Activated CD8-positive, alpha-beta memory T cell treated with anti-CD3 and anti-CD28 coated beads, Interleukin-2, amount 50 U/mL, for 48 hours (primary cell): ENCODE measurements at regions not wholly inside any gene's neighbourhood (a gene's known extent, or its start where the extent isn't known, plus 50 kb on each side); places are given as distances from the start of the nearest gene placed in this dataset.

Source experiments
- DNase-seq: peaks from one replicate; pipeline ENCODE4 v3.0.0-alpha.2; 2020

DNA sequence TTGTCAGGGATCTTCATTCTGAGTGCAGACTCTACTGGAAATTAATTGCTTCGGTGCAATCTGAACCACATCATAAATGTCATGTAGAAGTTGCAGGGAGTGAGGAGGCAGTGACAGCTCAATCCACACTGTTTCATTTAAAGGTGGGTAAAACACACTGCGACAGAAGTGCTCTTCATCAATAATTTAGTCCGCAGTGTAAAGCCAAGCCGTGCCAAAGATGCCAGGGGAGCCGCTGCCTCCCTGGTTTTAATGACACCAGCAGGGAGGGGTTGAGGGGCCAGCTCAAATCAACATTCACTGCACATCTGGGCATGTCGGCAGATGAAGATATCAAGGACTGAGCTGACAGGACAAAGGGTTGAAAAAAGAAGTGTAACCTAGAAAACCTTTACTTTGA is 305.7 kb upstream of the VRK2 start:
- DNase-seq, result no peak

DNA sequence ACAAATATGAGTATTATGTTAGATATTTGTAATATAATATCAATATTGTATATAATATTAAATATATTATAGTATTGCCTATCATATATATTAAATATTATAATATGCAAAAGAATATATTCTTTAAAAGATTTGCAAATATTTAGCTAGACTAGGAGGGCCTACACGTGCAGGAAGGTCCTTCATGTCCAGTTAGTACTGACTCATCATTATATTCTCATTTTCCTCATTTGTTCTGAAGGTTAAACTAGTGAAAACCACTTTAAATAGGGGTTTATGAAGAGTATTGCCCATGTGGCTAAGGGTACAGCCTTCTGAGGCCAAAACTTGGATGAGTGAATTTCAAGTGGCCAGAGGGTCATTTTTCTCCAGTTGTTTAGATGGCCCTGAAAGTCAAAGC is 293.0 kb upstream of the VRK2 start:
- no peak for DNase-seq

DNA sequence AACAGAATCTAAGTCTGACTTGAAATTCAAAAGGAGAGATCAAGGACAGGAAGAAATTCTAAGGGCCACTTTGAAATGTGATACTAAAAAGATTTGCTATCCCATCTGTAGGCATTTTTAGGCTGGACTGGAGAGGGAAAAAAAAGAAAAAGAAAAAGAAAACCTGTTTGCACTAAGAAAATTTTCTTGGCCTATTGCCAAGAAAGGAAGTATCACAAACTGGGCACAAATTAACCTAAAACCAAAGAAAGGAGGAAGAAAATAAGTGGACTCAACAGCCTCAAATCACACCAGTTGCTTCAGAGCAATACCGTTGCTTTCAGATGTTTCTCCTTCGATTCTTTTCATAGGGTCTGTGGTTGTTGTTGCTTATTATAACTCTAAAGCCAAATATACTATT is 287.9 kb upstream of the VRK2 start:
- no peak for DNase-seq

DNA sequence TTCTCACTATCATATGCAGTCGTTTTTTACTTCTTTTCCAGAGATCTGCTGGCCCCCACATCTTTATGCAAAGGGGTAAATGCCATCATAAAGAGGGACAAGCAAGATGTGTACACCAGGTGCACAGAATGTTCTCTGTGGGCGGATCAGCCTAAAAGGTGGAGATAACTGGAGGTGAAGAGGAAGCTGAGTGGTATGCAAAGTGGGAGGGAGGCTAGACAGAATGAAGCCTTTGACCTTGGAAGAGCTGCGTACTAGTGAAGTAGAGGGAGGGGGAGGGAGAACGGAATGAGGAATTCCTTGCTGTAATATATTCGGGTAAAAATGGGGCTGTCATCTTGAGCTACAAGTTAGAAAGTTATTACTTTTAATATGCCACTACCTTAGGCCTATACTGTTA is 287.5 kb upstream of the VRK2 start:
- no peak for DNase-seq

DNA sequence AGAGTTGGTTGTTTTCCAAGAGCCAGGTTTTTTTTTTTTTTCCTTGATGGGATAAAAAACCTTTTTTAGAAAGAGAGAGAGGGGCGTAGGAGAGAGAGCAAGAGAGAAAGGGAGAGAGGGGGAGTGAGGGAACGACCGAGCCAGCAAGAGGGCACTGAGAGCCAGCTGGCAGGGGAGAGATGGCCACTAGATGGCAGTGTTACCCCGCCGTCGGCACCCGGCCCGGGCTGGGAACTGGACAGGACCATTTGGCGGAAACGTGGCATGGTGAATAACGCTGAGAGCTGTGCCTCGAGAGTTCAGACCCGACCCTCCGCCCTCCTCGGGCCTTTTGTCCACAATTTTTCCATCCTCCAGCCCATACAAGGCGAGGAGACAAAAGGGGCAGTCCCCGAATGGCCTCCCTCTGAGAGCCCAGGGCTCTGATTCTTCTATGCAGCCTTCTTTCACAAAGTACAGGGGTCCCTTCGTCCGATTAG is 286.7 kb upstream of the VRK2 start:
- DNase-seq, result peak; percentile 95

DNA sequence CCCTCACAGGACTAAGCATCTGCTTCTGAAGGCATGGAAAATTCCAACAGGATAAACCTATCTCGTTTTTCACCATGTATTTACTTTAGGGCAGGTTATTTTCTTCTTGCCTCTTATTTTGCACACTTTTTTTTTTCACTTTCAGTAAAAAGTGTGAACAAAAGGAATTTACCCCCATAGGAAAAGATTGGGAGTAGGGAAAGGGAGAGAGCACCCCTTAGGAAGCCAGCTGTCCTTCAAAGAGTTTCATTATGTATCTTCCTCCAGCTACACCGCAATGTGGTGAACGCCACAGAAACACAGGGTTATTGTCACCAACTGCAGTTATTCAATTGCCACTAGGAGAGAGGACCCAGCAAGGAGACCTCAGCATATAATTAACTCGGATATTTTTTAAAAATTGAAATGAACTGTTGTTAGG is 286.2 kb upstream of the VRK2 start:
- DNase-seq, result no peak

DNA sequence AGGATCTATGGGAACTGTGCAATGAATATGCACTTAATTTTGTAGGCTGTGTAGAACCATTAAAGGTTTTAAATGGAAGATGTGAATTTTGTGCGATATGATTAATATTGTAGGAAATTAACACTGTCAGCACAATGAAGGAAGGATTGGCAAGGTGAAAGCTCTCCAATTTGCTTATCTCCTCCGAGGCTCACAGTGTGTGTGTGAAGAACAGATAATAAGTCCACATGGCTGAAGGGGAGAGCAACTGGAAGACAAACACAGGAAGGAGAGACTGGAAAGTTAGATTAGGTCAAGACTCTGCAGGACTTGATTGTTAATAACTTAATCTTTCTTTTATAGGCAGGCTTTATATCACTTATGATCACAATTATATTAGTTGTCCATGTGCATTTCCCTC is 269.7 kb upstream of the VRK2 start:
- DNase-seq, result no peak

DNA sequence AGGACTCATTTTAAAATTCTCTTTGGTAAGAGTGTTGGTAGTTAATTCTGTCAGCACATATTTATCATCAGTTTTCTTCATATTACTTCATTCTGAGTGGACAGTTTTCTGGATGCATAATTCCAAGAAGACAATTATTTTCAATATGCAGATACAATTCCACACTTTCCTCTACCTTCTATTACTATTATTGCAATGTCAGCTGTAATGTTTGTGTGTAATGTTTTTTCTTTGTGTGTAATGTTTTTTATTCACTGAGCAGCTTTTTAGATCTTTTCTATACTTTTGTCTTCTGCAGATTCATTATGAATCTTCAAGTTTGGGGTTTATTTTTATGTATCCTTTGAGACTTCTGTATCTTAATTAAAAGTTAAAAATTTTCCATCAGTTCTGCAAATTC is 264.0 kb upstream of the VRK2 start:
- no peak for DNase-seq

DNA sequence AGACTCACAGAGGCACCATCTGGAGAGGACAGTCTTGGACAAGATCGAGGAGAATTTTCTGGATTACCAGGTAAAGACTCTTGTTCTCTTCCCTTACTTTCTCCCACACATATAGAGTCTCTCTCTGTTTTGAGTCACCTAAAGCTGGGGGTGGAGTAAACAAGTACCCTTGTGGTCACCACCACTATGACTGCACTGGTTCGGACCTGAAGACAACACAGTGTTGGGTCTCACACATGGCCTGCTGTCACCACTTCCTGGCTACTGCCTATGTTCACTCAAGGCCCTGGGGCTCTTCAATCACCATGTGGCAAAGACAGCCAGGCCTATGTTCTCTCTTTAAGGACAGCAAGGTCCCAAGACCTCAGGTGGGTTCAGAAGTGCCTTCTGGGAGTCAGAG is 253.3 kb upstream of the VRK2 start:
- no peak for DNase-seq

DNA sequence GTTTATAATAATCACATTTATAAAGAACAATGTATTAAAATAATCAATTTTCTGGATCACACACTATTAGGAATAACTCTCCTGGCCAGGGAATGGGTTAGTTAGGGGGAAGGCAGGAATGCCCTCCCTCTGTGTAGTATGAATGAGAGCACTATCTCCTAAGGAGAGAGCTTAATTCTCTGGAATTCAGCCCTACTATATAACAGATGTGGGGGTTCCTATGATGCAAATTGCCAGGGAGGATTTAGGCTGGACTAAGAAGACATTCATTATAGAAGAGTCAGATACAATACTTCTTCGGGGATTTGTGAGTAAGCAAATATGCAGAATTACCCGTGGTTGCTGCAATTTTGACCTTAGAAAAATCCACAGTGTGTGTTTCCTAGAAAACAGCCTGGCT is 250.1 kb upstream of the VRK2 start:
- DNase-seq, result no peak

DNA sequence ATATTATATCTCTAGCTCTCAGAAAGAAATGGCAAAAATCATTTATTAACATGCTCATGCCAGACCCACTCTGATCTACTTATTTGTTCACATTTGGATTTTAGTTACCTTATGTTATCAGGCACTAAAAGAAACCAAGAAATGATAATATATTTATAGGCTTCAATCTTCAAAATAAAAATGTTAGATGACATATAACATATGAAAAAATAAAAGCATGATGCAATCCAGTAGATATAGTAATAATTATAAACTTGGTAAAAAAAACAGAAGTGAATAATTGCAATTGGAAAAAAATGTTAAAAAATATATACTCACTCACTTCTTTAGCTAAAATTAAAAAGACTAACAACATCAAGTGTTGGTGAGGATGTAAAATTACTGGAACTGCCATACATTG is 248.3 kb upstream of the VRK2 start:
- DNase-seq, result no peak

DNA sequence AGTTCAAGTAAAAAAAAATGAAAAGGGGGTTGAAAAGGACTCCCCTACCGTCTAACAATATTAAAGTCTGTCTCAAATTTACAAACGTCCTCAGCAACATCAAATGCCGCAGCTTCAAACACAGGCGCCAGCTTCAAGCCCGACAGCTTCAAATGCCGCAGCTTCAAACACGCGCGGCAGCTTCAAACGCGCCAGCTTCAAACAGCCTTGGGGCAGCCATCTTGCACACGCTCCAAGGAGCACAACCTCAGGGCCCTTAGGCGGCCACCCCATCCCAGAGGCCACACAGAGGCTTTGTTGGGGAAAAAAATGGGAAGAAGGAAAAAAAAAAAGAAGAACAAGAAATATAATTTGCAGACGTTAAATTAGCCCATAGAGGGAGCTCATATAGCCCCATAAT is 244.4 kb upstream of the VRK2 start:
- no peak for DNase-seq

DNA sequence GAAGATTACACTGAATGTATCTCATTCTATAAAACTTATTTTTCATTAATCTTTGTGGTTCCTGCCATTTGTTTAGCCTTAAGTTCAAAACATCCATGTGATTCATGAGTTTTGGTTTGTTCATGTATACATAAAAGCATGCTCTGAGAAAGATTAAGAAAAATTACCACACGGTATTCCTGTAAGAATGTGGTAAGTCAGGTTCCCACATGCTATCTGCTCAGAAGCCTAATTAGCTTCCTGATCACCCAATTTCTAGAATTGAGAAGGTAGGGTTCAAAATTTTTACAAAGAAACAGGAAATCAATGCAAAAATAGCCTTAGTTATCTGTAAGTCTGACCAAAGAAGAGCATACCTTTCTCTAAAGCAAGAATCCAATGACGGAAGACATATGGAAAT is 241.6 kb upstream of the VRK2 start:
- no peak for DNase-seq

DNA sequence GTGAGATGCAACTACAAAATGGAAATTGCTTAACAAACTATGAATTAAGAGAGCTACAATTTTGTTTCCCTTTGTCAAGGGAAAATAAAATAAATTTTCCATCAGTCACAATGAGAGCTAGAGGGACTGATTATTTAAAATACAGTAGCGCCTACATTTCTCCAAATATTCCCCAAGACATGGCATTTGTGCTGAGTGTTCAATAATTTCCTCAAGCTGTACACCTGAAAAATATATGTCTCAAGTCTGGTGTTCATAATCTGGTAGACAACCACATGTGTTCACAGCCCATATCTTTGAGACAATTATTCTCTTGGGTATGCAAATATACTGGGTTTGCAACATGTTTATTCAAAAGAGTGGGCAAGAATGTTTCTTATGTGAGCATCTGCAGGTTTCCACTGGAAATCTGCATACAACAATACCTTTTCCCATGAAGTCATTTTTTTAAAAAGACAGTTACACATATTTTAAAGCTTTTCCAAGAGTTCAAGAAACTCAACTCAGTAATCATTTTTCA is 240.1 kb upstream of the VRK2 start:
- no peak for DNase-seq

DNA sequence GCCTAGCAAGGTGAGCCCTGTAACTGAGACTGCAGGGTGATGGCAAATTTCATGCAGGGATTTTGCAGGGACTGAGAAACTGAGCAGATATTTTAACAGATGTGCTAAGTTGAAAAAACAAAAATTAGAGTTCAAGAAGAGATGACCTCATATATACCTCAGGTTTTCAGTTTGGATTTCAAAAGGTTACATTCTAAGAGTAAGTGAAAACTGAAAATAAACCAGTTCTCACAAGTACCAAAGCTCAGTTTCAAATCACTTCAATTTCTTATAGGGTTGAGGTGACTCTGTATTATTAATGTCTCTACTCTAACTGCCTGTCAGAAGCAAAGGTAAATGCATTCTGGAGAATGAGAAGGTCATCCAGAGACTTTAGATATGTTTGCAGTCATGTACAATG is 237.4 kb upstream of the VRK2 start:
- DNase-seq, result no peak

DNA sequence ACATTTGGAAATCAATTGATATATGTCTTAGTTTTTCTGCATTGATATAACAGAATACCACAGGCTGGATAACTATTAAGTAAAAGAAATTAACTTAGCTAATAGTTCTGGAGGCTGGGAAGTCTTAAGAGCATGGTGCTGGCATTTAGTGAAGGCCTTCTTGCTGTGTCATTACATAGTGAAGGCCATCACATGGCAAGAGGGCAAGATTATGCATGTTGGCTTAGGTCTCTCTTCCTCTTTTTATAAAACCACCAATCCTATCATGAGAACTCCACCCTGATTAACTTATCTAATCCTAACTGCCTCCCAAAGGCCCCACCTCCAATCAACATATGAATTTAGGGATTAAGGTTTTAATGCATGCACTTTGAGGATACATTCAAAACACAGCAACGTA is 225.5 kb upstream of the VRK2 start:
- DNase-seq, result no peak

DNA sequence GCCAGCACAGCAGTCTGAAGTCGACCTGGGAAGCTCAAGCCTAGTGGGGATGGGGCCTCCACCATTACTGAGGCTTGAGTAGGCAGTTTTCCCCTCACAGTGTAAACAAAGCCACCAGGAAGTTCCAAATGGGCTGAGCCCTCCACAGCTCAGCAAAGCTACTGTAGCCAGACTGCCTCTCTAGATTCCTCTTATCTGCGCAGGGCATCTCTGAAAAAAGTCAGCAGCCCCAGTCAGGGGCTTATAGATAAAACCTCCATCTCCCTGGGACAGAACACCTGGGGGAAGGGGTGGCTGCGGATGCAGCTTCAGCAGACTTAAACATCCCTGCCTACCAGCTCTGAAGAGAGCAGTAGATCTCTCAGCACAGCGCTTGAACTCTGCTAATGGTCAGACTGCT is 218.4 kb upstream of the VRK2 start:
- DNase-seq, result no peak

DNA sequence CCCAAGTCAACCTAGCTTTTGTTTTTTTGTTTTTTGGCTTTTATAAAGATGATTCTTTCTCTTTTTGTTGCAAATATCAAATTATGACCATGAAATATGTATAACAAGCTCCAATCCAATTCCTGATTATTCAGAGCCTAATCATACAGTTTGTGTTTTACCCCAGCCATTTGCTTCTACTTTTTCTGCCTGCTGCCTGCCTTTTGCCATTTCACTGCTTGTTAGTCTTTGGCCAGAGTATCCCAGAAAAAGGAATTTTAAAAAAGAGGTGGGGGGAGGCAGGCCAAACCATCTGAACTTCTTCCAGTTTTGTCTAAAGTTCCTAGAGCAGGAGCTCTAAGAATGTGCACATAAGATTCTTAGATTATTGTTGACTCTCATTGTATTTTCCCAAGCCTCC is 211.9 kb upstream of the VRK2 start:
- DNase-seq, result no peak

DNA sequence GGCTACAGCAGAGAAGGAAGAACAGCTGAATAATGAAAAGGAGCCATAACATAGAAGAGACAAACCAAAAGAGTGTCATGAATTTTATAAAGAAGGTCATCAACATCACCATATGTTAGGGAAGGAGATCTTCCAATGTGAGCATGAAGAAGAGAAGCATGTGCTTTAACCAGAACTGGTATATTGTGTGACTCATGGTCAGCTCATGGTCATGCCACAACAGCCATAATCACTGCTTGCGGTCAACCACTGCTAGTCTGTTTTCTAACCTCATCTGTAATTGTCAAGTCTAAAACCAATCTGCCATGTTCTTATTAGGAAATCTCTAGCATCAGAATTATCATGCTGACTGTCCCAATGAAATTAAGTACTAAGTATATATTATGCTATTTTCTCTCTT is 204.1 kb upstream of the VRK2 start:
- no peak for DNase-seq

DNA sequence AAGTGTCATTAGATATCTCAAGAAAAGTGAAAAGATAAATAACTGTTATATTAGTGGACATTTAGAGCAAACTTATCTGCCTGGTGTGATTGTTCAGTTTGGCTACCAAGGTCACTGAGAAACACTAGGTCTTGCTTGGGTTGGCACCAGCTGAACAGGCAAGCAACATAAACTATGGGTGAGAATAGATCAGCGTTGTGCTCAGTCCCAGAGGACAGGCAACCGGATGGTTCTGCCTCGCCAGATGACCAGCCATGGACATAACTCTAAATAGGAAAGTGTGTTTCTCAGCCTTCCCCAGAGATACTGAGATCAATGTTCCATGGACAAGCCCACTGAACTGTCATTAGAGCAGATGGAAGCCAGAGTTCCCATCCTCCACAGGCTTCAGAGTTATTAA is 203.4 kb upstream of the VRK2 start:
- DNase-seq, result no peak

DNA sequence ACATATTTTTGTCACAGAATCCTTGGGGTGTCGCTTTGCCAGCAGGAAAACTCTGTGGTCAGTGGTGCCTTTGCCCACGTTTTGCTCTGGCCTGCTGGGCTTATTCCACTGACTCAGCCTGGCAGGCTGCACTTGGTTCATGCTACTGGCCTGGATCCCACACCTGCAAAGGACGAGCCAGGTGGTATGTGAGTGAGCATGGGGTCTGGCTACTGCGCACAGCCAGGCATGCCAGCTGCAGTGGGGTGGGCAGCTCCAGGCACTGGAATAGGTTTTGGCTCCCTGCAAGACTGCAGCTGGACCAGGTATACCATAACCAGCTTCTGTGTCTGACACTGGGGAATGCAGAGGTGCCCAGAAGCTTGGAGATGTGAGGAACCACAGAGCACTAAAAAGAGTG is 197.9 kb upstream of the VRK2 start:
- no peak for DNase-seq

DNA sequence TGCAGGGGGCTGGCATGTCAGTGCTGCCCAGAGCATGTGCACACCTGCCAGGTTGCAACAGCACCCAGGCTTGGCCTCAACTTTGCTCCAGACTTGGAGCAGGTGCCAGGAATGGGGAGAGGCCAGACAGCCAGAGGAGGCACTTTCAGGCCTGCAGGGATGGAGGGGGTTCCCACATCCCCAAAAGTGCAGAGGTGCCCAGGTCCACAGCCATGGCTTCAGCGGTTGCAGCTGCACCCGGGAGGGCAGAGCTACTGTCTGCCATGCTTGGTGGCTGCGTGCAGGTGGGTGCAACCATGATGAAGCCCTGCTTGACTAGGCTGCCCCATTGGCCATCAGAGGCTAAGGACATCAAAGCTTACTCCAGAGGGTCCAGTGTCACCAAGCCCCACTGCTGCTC is 196.8 kb upstream of the VRK2 start:
- DNase-seq, result no peak

DNA sequence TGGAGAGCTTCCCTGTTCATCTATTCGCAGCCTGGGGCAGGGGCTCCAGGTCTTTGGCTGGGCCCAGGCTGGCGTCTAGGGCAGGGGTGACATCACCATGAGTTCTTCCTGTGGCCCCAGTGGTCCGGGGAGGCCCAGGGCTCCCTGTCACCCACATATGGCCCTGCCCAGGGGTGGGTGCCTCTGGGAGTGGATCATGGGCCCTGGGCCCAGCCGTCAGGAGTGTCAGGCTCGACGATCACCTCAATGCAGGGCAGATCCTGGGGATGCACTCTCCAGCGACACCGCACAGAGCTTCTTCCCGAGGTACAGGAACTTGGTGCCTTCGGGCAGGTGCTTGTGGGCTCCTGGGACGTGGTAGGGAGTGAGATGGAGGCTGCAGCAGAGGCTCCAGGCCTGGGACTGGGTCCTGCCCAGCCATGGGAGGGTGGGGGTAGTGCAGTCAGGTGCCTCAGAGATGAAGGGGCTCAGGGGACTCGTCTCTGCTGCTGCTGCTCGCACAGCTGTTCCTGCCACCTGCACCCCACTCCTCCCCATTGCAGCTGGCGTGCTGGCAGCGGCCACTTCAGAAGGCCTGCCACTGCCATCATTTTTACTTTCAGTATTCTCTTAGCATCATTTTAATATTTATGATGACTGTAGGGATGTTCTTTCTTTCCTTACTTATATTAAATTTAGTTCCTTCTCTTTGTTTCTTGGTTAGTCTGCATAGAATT is 196.0 kb upstream of the VRK2 start:
- no peak for DNase-seq

DNA sequence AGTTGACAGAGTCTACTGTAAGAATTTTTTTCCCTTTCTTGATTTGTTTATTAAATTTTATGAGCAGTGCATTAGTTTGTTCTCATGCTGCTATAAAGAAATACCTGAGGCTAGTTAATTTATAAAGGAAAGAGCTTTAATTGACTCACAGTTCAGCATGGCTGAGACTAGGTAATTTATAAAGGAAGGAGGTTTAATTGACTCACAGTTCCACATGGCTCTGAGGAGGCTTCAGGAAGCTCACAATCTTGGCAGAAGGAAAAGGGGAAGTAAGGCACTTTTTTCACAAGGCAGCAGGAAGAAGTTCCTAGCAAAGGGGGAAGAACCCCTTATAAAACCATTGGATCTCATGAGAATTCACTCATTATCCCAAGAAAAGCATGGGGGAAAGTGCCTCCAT is 191.4 kb upstream of the VRK2 start:
- no peak for DNase-seq

DNA sequence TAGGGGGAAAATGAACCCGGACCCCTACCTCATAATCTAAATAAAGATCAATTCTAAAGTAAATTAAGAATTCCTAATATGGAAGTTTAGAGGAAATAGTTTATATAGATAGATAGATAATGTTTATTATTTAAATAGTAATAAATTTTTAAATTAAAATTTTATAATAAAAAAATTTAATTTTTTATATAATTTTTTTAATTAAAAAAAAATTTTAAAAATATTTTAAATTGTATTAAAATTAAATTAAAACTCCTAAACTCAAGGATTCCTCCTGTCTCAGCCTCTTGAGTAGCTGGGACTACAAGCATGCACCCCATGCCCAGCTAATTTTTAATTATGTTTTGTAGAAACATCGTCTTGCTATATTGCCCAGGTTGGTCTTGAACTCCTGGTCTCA is 186.9 kb upstream of the VRK2 start:
- DNase-seq, result no peak
